ENCODE measurements at regions not wholly inside any gene's neighbourhood (a gene's known extent, or its start where the extent isn't known, plus 50 kb on each side); places are given as distances from the start of the nearest gene placed in this dataset.

GRCh38 chr11:130775306-130776060, 140.8 kb downstream of the SNX19 start:
- DNase-seq (ENCODE audit: low read depth), result peak; percentile 27

GRCh38 chr11:130776061-130776419, 140.2 kb downstream of the SNX19 start:
- H3K9me3 ChIP-seq (ENCODE audit: control insufficient read depth, low read length), result peaks cover 4% of the 10 kb centered on the region
- peaks cover 49% of the 10 kb centered on the region for H3K4me1 ChIP-seq (ENCODE audit: control insufficient read depth, insufficient read depth, low read length)
- no peaks in the 10 kb centered on the region for H3K36me3 ChIP-seq (ENCODE audit: control insufficient read depth, insufficient read depth, low read length, severe bottlenecking)
- no peaks in the 10 kb centered on the region for H3K27me3 ChIP-seq (replicated peaks; ENCODE audit: control insufficient read depth, insufficient read depth, low read length)
- no peak overlapping the region for H3K4me3 ChIP-seq (ENCODE audit: low read length)
- no peak overlapping the region for H3K9ac ChIP-seq (ENCODE audit: low read length)
- peak; percentile 32 for DNase-seq (ENCODE audit: low read depth)

More at GRCh38 chr11:130775306-130776060, 140.8 kb downstream of the SNX19 start:
- Histone ChIP-seq H3K27me3 (replicated peaks; ENCODE audit: control insufficient read depth, insufficient read depth, low read length) (no peaks in the 10 kb centered on the region), H3K4me3 (ENCODE audit: low read length) (no peak overlapping the region), H3K9ac (ENCODE audit: low read length) (no peak overlapping the region), H3K4me1 (ENCODE audit: control insufficient read depth, insufficient read depth, low read length) (peaks cover 52% of the 10 kb centered on the region), H3K36me3 (ENCODE audit: control insufficient read depth, insufficient read depth, low read length, severe bottlenecking) (no peaks in the 10 kb centered on the region), H3K9me3 (ENCODE audit: control insufficient read depth, low read length) (peaks cover 4% of the 10 kb centered on the region)

- peaks cover 47% of the 10 kb centered on the region for H3K4me1 ChIP-seq (ENCODE audit: control insufficient read depth, insufficient read depth, low read length)
- H3K36me3 ChIP-seq (ENCODE audit: control insufficient read depth, insufficient read depth, low read length, severe bottlenecking), result no peaks in the 10 kb centered on the region
- H3K27me3 ChIP-seq (replicated peaks; ENCODE audit: control insufficient read depth, insufficient read depth, low read length), result no peaks in the 10 kb centered on the region
- peaks cover 4% of the 10 kb centered on the region for H3K9me3 ChIP-seq (ENCODE audit: control insufficient read depth, low read length)
- H3K4me3 ChIP-seq (ENCODE audit: low read length), result no peak overlapping the region
- no peak for DNase-seq (ENCODE audit: low read depth)
- H3K9ac ChIP-seq (ENCODE audit: low read length), result no peak overlapping the region
These were observed 138.3 kb downstream of the SNX19 start for GRCh38 chr11:130778026-130778425.

DNA sequence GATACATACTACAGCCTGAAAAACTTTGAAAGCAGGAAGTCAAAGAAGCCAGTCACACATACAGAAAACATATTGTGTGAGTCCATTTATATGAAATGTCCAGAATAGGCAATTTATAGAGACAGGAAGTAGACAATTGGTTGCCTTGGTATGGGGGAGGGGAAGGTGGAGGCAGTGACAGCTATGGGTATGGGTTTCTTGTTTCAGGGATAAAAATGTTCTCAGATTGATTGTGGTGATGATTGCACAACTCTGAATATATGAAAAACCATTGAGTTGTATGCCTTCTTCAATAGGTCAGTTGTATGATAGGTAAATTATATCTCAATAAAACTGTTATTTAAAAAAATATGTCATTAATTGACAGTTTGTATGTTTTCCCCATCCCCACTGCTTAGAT, 137.6 kb downstream of the SNX19 start:
- H3K4me3 ChIP-seq (ENCODE audit: low read length), result no peak overlapping the region
- no peak overlapping the region for H3K9ac ChIP-seq (ENCODE audit: low read length)
- H3K4me1 ChIP-seq (ENCODE audit: control insufficient read depth, insufficient read depth, low read length), result peaks cover 46% of the 10 kb centered on the region
- H3K27me3 ChIP-seq (replicated peaks; ENCODE audit: control insufficient read depth, insufficient read depth, low read length), result no peaks in the 10 kb centered on the region
- H3K36me3 ChIP-seq (ENCODE audit: control insufficient read depth, insufficient read depth, low read length, severe bottlenecking), result no peaks in the 10 kb centered on the region
- no peak for DNase-seq (ENCODE audit: low read depth)
- H3K9me3 ChIP-seq (ENCODE audit: control insufficient read depth, low read length), result peaks cover 4% of the 10 kb centered on the region

DNA sequence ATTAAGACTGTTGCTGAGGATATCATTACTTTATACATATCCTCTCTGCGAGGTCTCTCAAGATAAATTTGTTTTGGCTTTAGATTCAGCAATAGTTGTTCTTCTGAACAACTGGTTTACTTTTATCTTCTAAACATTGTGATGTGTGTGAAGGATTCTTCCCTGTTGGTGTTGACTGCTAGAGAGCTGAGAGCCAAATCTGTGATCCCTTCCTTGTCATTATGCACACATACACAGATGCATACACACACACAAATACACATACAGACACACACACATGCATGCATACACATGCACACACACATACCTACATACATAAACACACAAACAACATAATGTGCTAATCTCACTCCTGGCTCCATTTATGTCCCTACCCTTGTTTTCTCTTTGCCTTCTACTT, 137.0 kb downstream of the SNX19 start:
- Histone ChIP-seq H3K4me1 (ENCODE audit: control insufficient read depth, insufficient read depth, low read length) (peaks cover 40% of the 10 kb centered on the region), H3K4me3 (ENCODE audit: low read length) (no peak overlapping the region), H3K27me3 (replicated peaks; ENCODE audit: control insufficient read depth, insufficient read depth, low read length) (no peaks in the 10 kb centered on the region), H3K36me3 (ENCODE audit: control insufficient read depth, insufficient read depth, low read length, severe bottlenecking) (no peaks in the 10 kb centered on the region), H3K9me3 (ENCODE audit: control insufficient read depth, low read length) (peaks cover 4% of the 10 kb centered on the region), H3K9ac (ENCODE audit: low read length) (no peak overlapping the region)
- DNase-seq (ENCODE audit: low read depth), result no peak

GRCh38 chr11:130779943-130780342, 136.3 kb downstream of the SNX19 start:
- Histone ChIP-seq H3K36me3 (ENCODE audit: control insufficient read depth, insufficient read depth, low read length, severe bottlenecking) (no peaks in the 10 kb centered on the region), H3K4me1 (ENCODE audit: control insufficient read depth, insufficient read depth, low read length) (peaks cover 34% of the 10 kb centered on the region), H3K4me3 (ENCODE audit: low read length) (no peak overlapping the region), H3K9me3 (ENCODE audit: control insufficient read depth, low read length) (peaks cover 4% of the 10 kb centered on the region), H3K9ac (ENCODE audit: low read length) (no peak overlapping the region), H3K27me3 (replicated peaks; ENCODE audit: control insufficient read depth, insufficient read depth, low read length) (no peaks in the 10 kb centered on the region)
- no peak for DNase-seq (ENCODE audit: low read depth)

- no peaks in the 10 kb centered on the region for H3K36me3 ChIP-seq (ENCODE audit: control insufficient read depth, insufficient read depth, low read length, severe bottlenecking)
- peaks cover 4% of the 10 kb centered on the region for H3K9me3 ChIP-seq (ENCODE audit: control insufficient read depth, low read length)
- H3K9ac ChIP-seq (ENCODE audit: low read length), result no peak overlapping the region
- peaks cover 29% of the 10 kb centered on the region for H3K4me1 ChIP-seq (ENCODE audit: control insufficient read depth, insufficient read depth, low read length)
- no peak for DNase-seq (ENCODE audit: low read depth)
- H3K4me3 ChIP-seq (ENCODE audit: low read length), result no peak overlapping the region
- no peaks in the 10 kb centered on the region for H3K27me3 ChIP-seq (replicated peaks; ENCODE audit: control insufficient read depth, insufficient read depth, low read length)
These were observed 135.8 kb downstream of the SNX19 start for GRCh38 chr11:130780437-130780836.

DNA sequence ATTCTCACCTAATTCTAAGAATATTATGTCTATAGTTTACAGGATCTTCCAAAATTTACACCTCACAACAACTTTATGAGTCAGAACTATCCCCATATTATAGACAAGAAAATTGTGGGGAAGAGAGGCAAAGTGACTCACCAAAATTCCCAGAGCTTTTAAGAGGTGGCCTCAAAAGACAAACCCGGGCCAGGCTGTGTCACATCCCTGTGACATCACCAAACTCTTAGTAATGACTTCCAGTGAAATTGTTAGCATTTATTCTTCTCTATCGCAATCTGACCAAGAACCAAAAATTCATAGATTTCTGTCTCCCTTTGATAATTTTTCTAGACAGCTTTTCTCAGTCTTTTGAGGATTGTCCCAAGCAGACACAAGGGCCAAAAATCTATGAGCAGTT, 134.3 kb downstream of the SNX19 start:
- peak overlapping the region; percentile 68 for H3K4me3 ChIP-seq (ENCODE audit: low read length)
- H3K27me3 ChIP-seq (replicated peaks; ENCODE audit: control insufficient read depth, insufficient read depth, low read length), result no peaks in the 10 kb centered on the region
- peaks cover 4% of the 10 kb centered on the region for H3K9me3 ChIP-seq (ENCODE audit: control insufficient read depth, low read length)
- H3K36me3 ChIP-seq (ENCODE audit: control insufficient read depth, insufficient read depth, low read length, severe bottlenecking), result no peaks in the 10 kb centered on the region
- DNase-seq (ENCODE audit: low read depth), result peak; percentile 59
- H3K9ac ChIP-seq (ENCODE audit: low read length), result peak overlapping the region; percentile 38
- H3K4me1 ChIP-seq (ENCODE audit: control insufficient read depth, insufficient read depth, low read length), result peaks cover 23% of the 10 kb centered on the region

- Histone ChIP-seq H3K9me3 (ENCODE audit: control insufficient read depth, low read length) (peaks cover under 1% of the 10 kb centered on the region), H3K9ac (ENCODE audit: low read length) (peak overlapping the region; percentile 38), H3K4me3 (ENCODE audit: low read length) (peak overlapping the region; percentile 68), H3K36me3 (ENCODE audit: control insufficient read depth, insufficient read depth, low read length, severe bottlenecking) (no peaks in the 10 kb centered on the region), H3K4me1 (ENCODE audit: control insufficient read depth, insufficient read depth, low read length) (peaks cover 23% of the 10 kb centered on the region), H3K27me3 (replicated peaks; ENCODE audit: control insufficient read depth, insufficient read depth, low read length) (no peaks in the 10 kb centered on the region)
- peak; percentile 63 for DNase-seq (ENCODE audit: low read depth)
These were observed 133.7 kb downstream of the SNX19 start for GRCh38 chr11:130782361-130783222.

- Histone ChIP-seq H3K27me3 (replicated peaks; ENCODE audit: control insufficient read depth, insufficient read depth, low read length) (no peaks in the 10 kb centered on the region), H3K4me3 (ENCODE audit: low read length) (peak overlapping the region; percentile 68), H3K36me3 (ENCODE audit: control insufficient read depth, insufficient read depth, low read length, severe bottlenecking) (no peaks in the 10 kb centered on the region), H3K4me1 (ENCODE audit: control insufficient read depth, insufficient read depth, low read length) (peaks cover 23% of the 10 kb centered on the region), H3K9me3 (ENCODE audit: control insufficient read depth, low read length) (no peaks in the 10 kb centered on the region), H3K9ac (ENCODE audit: low read length) (peak overlapping the region; percentile 38)
- no peak for DNase-seq (ENCODE audit: low read depth)
These were observed 133.0 kb downstream of the SNX19 start for GRCh38 chr11:130783323-130783722.

DNA sequence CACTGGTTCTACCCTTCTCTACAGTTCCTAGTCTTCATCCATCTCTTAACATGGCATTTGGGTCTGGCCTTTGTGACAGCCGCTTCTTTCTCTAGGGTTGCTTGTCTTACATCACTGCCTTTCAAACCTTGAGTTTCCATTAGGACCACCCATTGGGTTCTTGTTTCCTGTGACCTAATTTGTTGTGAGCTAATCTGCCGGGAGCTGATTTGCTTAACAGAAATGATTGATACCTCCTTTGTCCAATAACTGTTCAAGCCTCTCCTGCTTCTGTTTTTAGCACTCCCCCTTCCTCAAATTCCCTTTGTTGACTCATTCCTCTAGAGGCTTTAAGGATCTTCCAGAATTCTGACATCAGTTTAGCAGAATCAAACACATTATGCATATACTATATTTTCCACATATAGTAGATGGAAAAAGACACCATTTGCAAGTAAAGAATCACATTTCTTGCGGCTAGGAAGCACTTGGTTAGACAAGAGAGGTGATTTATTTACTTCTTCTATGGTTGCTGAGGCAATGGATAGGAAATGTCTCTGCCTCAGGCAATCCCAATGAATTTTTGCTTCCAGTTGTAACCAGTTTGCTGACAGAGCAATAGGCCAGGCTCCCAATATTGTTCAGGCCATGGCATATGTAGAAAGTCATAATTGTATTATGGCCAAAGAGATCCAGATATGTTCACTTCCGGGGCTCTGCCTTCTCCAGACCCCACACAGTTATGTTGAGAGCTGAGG, 130.7 kb downstream of the SNX19 start:
- peak; percentile 28 for DNase-seq (ENCODE audit: low read depth)
- H3K9me3 ChIP-seq (ENCODE audit: control insufficient read depth, low read length), result peaks cover 2% of the 10 kb centered on the region
- no peaks in the 10 kb centered on the region for H3K36me3 ChIP-seq (ENCODE audit: control insufficient read depth, insufficient read depth, low read length, severe bottlenecking)
- H3K27me3 ChIP-seq (replicated peaks; ENCODE audit: control insufficient read depth, insufficient read depth, low read length), result no peaks in the 10 kb centered on the region
- H3K9ac ChIP-seq (ENCODE audit: low read length), result no peak overlapping the region
- H3K4me3 ChIP-seq (ENCODE audit: low read length), result no peak overlapping the region
- H3K4me1 ChIP-seq (ENCODE audit: control insufficient read depth, insufficient read depth, low read length), result peaks cover 23% of the 10 kb centered on the region

Measured in adipocyte (in vitro differentiated cells).